ENCODE measurements at regions not wholly inside any gene's neighbourhood (a gene's known extent, or its start where the extent isn't known, plus 50 kb on each side); places are given as distances from the start of the nearest gene placed in this dataset.

GRCh38 chr1:98030976-98031375 lies 110.1 kb upstream of the DPYD start:
- DNase-seq (ENCODE audit: low spot score) (no peak), ATAC-seq (ENCODE audit: insufficient number of reproducible peaks, low FRiP score, low read depth) (no peak)
- H3K4me3 ChIP-seq: no peak overlapping the region
- no peak for TF ChIP-seq CTCF (IDR thresholded peaks at IDR 0.05)
- H3K36me3 ChIP-seq: no peaks in the 10 kb centered on the region
- no peak overlapping the region for H3K27ac ChIP-seq
- H3K27me3 ChIP-seq (replicated peaks; ENCODE audit: insufficient read depth): no peaks in the 10 kb centered on the region
- H3K9me3 ChIP-seq: no peaks in the 10 kb centered on the region
- no peaks in the 10 kb centered on the region for H3K4me1 ChIP-seq (ENCODE audit: control insufficient read depth in 1 of 2, low read depth in 2 of 2)

GRCh38 chr1:98030483-98030882 lies 109.6 kb upstream of the DPYD start:
- no peak for DNase-seq (ENCODE audit: low spot score)
- no peak for TF ChIP-seq CTCF (IDR thresholded peaks at IDR 0.05)
- Histone ChIP-seq H3K9me3 (no peaks in the 10 kb centered on the region), H3K27me3 (replicated peaks; ENCODE audit: insufficient read depth) (no peaks in the 10 kb centered on the region), H3K36me3 (no peaks in the 10 kb centered on the region), H3K4me3 (no peak overlapping the region), H3K27ac (no peak overlapping the region), H3K4me1 (ENCODE audit: control insufficient read depth in 1 of 2, low read depth in 2 of 2) (no peaks in the 10 kb centered on the region)
- no peak for ATAC-seq (ENCODE audit: insufficient number of reproducible peaks, low FRiP score, low read depth)

- no peaks in the 10 kb centered on the region for H3K36me3 ChIP-seq
- DNase-seq (ENCODE audit: low spot score) (no peak), ATAC-seq (ENCODE audit: insufficient number of reproducible peaks, low FRiP score, low read depth) (no peak)
- H3K4me1 ChIP-seq (ENCODE audit: control insufficient read depth in 1 of 2, low read depth in 2 of 2): no peaks in the 10 kb centered on the region
- H3K27ac ChIP-seq: no peak overlapping the region
- H3K4me3 ChIP-seq: no peak overlapping the region
- TF ChIP-seq CTCF (IDR thresholded peaks at IDR 0.05): no peak
- H3K9me3 ChIP-seq: no peaks in the 10 kb centered on the region
- H3K27me3 ChIP-seq (replicated peaks; ENCODE audit: insufficient read depth): no peaks in the 10 kb centered on the region
These were observed 108.0 kb upstream of the DPYD start for GRCh38 chr1:98028800-98029199.

GRCh38 chr1:98027103-98027705 lies 106.4 kb upstream of the DPYD start:
- Histone ChIP-seq H3K27ac (no peak overlapping the region), H3K27me3 (replicated peaks; ENCODE audit: insufficient read depth) (no peaks in the 10 kb centered on the region), H3K36me3 (no peaks in the 10 kb centered on the region), H3K9me3 (no peaks in the 10 kb centered on the region), H3K4me3 (no peak overlapping the region), H3K4me1 (ENCODE audit: control insufficient read depth in 1 of 2, low read depth in 2 of 2) (no peaks in the 10 kb centered on the region)
- no peak for ATAC-seq (ENCODE audit: insufficient number of reproducible peaks, low FRiP score, low read depth)
- no peak for TF ChIP-seq CTCF (IDR thresholded peaks at IDR 0.05)
- DNase-seq (ENCODE audit: low spot score): no peak

GRCh38 chr1:98025858-98026257 lies 105.0 kb upstream of the DPYD start:
- no peaks in the 10 kb centered on the region for H3K4me1 ChIP-seq (ENCODE audit: control insufficient read depth in 1 of 2, low read depth in 2 of 2)
- DNase-seq (ENCODE audit: low spot score): no peak
- H3K27me3 ChIP-seq (replicated peaks; ENCODE audit: insufficient read depth): no peaks in the 10 kb centered on the region
- no peak overlapping the region for H3K4me3 ChIP-seq
- no peaks in the 10 kb centered on the region for H3K9me3 ChIP-seq
- no peak for ATAC-seq (ENCODE audit: insufficient number of reproducible peaks, low FRiP score, low read depth)
- no peak overlapping the region for H3K27ac ChIP-seq
- H3K36me3 ChIP-seq: no peaks in the 10 kb centered on the region
- no peak for TF ChIP-seq CTCF (IDR thresholded peaks at IDR 0.05)

Measured in thoracic aorta (tissue), 2 donors.